Caco-2 (cell line): ENCODE measurements at regions not wholly inside any gene's neighbourhood (a gene's known extent, or its start where the extent isn't known, plus 50 kb on each side); places are given as distances from the start of the nearest gene placed in this dataset.

Source experiments
- BruUV-seq: library from RNA; stranded (reverse); fragments of 400-500 nt; replicated peaks from 2 replicates; lab custom pipeline; 2021; lab: Mats Ljungman, UMichigan
- CTCF ChIA-PET: fragments of 300-600 bp; sonication (Branson Sonifier 250); formaldehyde crosslinking; loops from one replicate; lab custom pipeline; 2022; ENCODE audit warnings: antibody characterized with exemption; lab: Charles Lee
- POLR2A ChIA-PET: fragments of 300-600 bp; sonication (Branson Sonifier 250); formaldehyde crosslinking; loops from one replicate; lab custom pipeline; 2022; ENCODE audit warnings: antibody characterized with exemption; lab: Charles Lee
- DNase-seq, 2 experiments: peaks; one replicate each; pipeline versions ENCODE4 v3.0.0 to v3.0.0-alpha.2; 2020 to 2022
- H3K27me3 ChIP-seq: replicated peaks from 2 replicates; pipeline ENCODE4 v1.6.0; 2011; ENCODE audit warnings: low read length; ENCODE audit not compliant: control insufficient read depth, insufficient read depth
- H3K36me3 ChIP-seq: 2 replicates; pipeline ENCODE4 v1.5.1; 2011; ENCODE audit warnings: low read length; ENCODE audit not compliant: control insufficient read depth, insufficient read depth
- H3K4me1 ChIP-seq: fragments of 250-450 bp; sonication (Bioruptor Pico); 2 replicates; pipeline ENCODE4 v1.5.1; 2020; ENCODE audit warnings: mild to moderate bottlenecking
- H3K4me3 ChIP-seq: 2 replicates; pipeline ENCODE4 v1.5.1; 2011; ENCODE audit warnings: low read depth, mild to moderate bottlenecking, control low read depth, low read length
- H3K9me3 ChIP-seq: fragments of 250-450 bp; sonication (Bioruptor Pico); 2 replicates; pipeline ENCODE4 v1.5.1; 2020; ENCODE audit warnings: mild to moderate bottlenecking, moderate library complexity
- H3K27ac Mint-ChIP-seq: one replicate; pipeline ENCODE4 v1.8.0; 2022; ENCODE audit warnings: mixed read lengths; ENCODE audit not compliant: unreplicated experiment
- H3K27me3 Mint-ChIP-seq: one replicate; pipeline ENCODE4 v1.8.0; 2022; ENCODE audit warnings: mixed read lengths; ENCODE audit not compliant: insufficient read depth, unreplicated experiment
- H3K36me3 Mint-ChIP-seq: one replicate; pipeline ENCODE4 v1.8.0; 2022; ENCODE audit warnings: mild to moderate bottlenecking, mixed read lengths; ENCODE audit not compliant: insufficient read depth, unreplicated experiment
- H3K4me1 Mint-ChIP-seq: one replicate; pipeline ENCODE4 v1.8.0; 2022; ENCODE audit warnings: low read depth, mixed read lengths; ENCODE audit not compliant: unreplicated experiment
- H3K4me3 Mint-ChIP-seq: one replicate; pipeline ENCODE4 v1.8.0; 2022; ENCODE audit warnings: mild to moderate bottlenecking, moderate library complexity, mixed read lengths; ENCODE audit not compliant: unreplicated experiment
- H3K9me3 Mint-ChIP-seq: one replicate; pipeline ENCODE4 v1.8.0; 2022; ENCODE audit warnings: mixed read lengths; ENCODE audit not compliant: unreplicated experiment
- CTCF ChIP-seq, 2 experiments: fragments of 200-600 bp in 1 of 2; IDR thresholded peaks; 1 replicate in 1 of 2; 2 replicates in 1 of 2; pipeline versions ENCODE4 v1.5.1 to v1.8.0; 2011 to 2022; ENCODE audit warnings: antibody characterized with exemption in 1 of 2, control low read depth in 1 of 2, inconsistent platforms in 1 of 2, low read depth in 1 of 2, low read length in 1 of 2, mild to moderate bottlenecking in 1 of 2, moderate library complexity in 1 of 2; ENCODE audit not compliant: insufficient read depth in 1 of 2, severe bottlenecking in 1 of 2, unreplicated experiment in 1 of 2
- intact Hi-C: fragments of 100-400 bp; cut with micrococcal nuclease; formaldehyde crosslinking; loops from one replicate; pipeline ENCODE4 v1.10.0; 2022; ENCODE audit not compliant: unreplicated experiment

GRCh38 chr12:115830070-115830469 lies 447.4 kb downstream of the MED13L start:
- Mint-ChIP-seq H3K27ac (no peak overlapping the region), H3K9me3 (no peaks in the 10 kb centered on the region), H3K4me3 (no peak overlapping the region), H3K4me1 (no peaks in the 10 kb centered on the region), H3K27me3 (peaks cover 3% of the 10 kb centered on the region), H3K36me3 (no peaks in the 10 kb centered on the region)
- BruUV-seq: no TSS peak
- intact Hi-C loops: no loop called here
- H3K9me3 ChIP-seq: no peaks in the 10 kb centered on the region
- no peak overlapping the region for H3K4me3 ChIP-seq
- no peaks in the 10 kb centered on the region for H3K27me3 ChIP-seq
- H3K36me3 ChIP-seq: no peaks in the 10 kb centered on the region
- H3K4me1 ChIP-seq: no peaks in the 10 kb centered on the region
- CTCF ChIA-PET: no interaction called here
- POLR2A ChIA-PET: no interaction called here
- DNase-seq: no peak
- TF ChIP-seq CTCF (IDR thresholded peaks at IDR 0.05; ENCODE audit: insufficient read depth in 1 of 2, low read depth in 1 of 2, low read length in 1 of 2, severe bottlenecking in 1 of 2, unreplicated experiment in 1 of 2): no peak

GRCh38 chr12:115828168-115828567 lies 449.3 kb downstream of the MED13L start:
- ChIA-PET CTCF (no interaction called here), POLR2A (no interaction called here)
- H3K36me3 ChIP-seq: no peaks in the 10 kb centered on the region
- H3K27me3 ChIP-seq: no peaks in the 10 kb centered on the region
- TF ChIP-seq CTCF (IDR thresholded peaks at IDR 0.05; ENCODE audit: insufficient read depth in 1 of 2, low read depth in 1 of 2, low read length in 1 of 2, severe bottlenecking in 1 of 2, unreplicated experiment in 1 of 2): no peak
- H3K4me1 Mint-ChIP-seq: no peaks in the 10 kb centered on the region
- no peaks in the 10 kb centered on the region for H3K9me3 ChIP-seq
- no peaks in the 10 kb centered on the region for H3K9me3 Mint-ChIP-seq
- no peak overlapping the region for H3K4me3 ChIP-seq
- intact Hi-C loops: no loop called here
- H3K4me3 Mint-ChIP-seq: no peak overlapping the region
- H3K27me3 Mint-ChIP-seq: peaks cover 10% of the 10 kb centered on the region
- H3K27ac Mint-ChIP-seq: no peak overlapping the region
- no peaks in the 10 kb centered on the region for H3K4me1 ChIP-seq
- no TSS peak for BruUV-seq
- DNase-seq: no peak
- H3K36me3 Mint-ChIP-seq: no peaks in the 10 kb centered on the region

- no TSS peak for BruUV-seq
- Mint-ChIP-seq H3K27ac (no peak overlapping the region), H3K4me1 (no peaks in the 10 kb centered on the region), H3K27me3 (peaks cover 10% of the 10 kb centered on the region), H3K4me3 (no peak overlapping the region), H3K9me3 (no peaks in the 10 kb centered on the region), H3K36me3 (no peaks in the 10 kb centered on the region)
- no peaks in the 10 kb centered on the region for H3K4me1 ChIP-seq
- no peak for DNase-seq
- CTCF ChIA-PET: no interaction called here
- intact Hi-C loops: no loop called here
- TF ChIP-seq CTCF (IDR thresholded peaks at IDR 0.05; ENCODE audit: insufficient read depth in 1 of 2, low read depth in 1 of 2, low read length in 1 of 2, severe bottlenecking in 1 of 2, unreplicated experiment in 1 of 2): no peak
- H3K36me3 ChIP-seq: no peaks in the 10 kb centered on the region
- H3K27me3 ChIP-seq: no peaks in the 10 kb centered on the region
- H3K4me3 ChIP-seq: no peak overlapping the region
- H3K9me3 ChIP-seq: no peaks in the 10 kb centered on the region
- POLR2A ChIA-PET: interaction anchor here (0.6 kb wide), 1 partner anchor 223 kb away, joined by 3 read pairs; no protein-coding TSS in a partner anchor
Observed at GRCh38 chr12:115824936-115825602, 452.4 kb downstream of the MED13L start.
